ENCODE measurements at regions not wholly inside any gene's neighbourhood (a gene's known extent, or its start where the extent isn't known, plus 50 kb on each side); places are given as distances from the start of the nearest gene placed in this dataset.

- TF ChIP-seq CTCF (conservative IDR thresholded peaks at IDR 0.05 in 1 of 2, IDR thresholded peaks at IDR 0.05 in 1 of 2; ENCODE audit: extremely low read depth in 1 of 2, insufficient read depth in 1 of 2, low read depth in 1 of 2, low read length in 2 of 2) = no peak
- TF ChIP-seq EZH2 (IDR thresholded peaks at IDR 0.05; ENCODE audit: borderline replicate concordance, low read length) = no peak
These were observed 521.6 kb downstream of the TRHDE start for GRCh38 chr12:72793796-72794195.
